MV-4-11 (cell line): ENCODE measurements at regions not wholly inside any gene's neighbourhood (a gene's known extent, or its start where the extent isn't known, plus 50 kb on each side); places are given as distances from the start of the nearest gene placed in this dataset.
"Not testable (repeated sequence)": the region's sequence is repeated elsewhere in the genome, so short reads cannot be mapped to it uniquely, and the experiment has no call there.

Experiments used
- DNase-seq: peaks from one replicate; lab custom pipeline; 2025; lab: John Stamatoyannopoulos, UW

DNA sequence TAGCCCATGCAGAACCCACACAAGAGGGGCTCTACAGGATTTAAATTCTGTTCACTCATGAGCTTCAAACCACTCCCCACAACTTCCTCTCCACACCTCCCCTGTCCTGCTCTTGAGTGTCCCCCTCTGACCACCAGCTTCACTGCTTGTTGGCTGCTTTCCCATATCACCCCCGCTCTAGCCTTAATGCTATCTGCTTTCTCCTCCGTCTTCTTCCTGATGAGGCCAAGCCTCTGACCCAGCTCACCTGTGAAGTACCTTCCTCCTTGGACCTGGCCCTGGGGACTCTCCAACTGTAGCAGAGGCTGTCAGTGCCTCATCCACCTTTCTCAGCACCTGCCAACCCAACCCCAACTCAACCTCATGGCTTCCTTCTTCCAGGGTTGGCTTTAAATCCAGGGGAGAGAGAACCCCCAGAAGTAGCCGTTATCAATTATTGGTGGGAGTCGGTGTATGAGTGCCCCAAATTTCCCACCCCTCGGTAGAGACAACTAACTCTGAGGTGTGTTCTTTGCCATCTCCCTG, 174.8 kb downstream of the MINAR1 start:
- DNase-seq, result no peak

DNA sequence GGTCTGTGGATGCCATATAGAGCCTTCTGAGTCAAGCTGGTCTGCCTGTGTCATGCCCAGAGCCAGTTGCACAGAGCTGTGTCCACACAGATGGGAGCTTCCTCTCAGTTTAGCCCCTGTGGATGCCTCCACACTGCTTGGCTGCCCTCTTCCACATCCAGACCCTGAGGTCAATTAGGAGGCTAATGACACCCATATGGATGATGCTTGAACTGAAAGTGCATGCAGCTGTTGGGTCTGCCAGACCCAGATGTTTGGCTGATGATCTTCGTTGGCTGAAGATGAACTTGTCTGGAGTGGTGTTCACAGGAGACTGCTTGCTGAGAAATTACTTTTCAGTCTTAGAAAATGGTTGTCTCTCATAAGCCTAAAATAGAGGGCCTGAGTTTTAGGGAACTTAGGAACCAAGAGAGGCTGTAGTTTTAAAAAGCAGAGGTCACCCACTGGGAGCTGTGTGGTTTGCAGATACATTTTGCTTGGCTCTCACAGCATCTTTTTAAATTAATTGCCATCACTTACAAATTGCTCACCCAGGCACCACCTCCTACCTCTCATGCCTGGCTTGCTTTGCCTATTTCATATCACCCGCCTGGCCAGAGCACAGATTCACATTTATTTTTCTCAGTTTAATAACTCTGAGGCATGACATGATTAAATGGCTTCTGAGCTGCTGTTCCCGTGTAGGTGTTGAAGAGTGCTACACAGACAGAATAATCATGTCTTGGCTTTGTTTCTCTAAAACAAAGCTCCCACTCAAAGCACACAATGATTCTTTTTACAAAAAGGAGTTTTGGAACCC, 176.1 kb downstream of the MINAR1 start:
- no peak for DNase-seq

DNA sequence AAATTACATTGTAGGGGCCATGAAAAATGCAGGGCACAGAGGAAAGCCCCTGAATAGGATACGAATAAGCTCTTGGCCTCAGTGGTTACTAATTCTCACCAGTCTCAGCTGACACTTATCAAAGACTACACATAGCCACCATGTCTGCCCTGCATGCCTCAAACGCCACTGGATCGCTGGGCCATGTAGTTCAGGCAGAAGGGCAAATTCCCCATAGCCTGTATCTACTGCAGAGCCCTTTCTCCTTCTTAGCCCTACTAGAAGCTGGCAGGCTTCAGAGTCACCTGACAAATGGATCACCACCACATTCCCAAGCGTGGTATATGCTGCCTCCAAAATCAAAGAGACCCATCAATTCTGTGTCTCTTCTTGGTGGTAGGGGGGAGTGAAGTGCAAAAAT, 177.4 kb downstream of the MINAR1 start:
- no peak for DNase-seq

DNA sequence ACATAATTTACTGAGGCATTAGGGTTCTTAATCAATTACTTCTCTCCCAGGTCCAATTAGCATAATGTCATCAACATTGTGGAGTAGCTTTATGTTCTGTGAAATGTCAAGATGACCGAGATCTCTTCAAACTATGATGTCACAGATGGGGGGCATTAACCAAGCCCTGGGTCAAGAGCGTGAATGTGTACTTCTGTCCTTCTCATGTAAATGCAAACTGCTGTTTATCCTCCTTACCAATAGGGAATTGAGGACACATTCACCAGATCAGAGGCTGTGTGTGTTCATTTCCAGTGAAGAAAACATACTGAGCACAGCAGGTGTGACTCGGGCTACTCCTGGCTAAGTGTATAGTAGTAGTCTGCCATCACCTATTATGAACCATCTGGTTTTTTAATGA, 177.9 kb downstream of the MINAR1 start:
- no peak for DNase-seq

DNA sequence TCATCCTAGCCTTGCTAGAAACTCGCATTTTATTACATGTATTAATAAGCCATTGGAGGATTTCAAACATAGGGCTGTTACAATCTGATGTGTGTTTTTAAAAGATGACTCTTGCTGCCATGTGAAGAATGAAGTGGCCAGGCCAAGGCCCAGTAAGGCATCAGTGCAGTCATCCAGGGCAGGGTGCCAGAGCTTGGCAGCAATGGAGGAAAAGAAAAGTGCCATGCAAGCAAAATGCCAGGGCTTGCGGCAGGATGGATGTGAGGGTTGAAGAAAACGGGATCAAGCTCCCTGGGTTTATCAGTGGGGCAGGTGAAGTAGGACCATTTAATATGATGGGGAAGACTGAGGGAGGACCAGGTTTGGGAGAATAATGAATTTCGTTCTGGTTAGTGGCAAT, 183.6 kb downstream of the MINAR1 start:
- no peak for DNase-seq

DNA sequence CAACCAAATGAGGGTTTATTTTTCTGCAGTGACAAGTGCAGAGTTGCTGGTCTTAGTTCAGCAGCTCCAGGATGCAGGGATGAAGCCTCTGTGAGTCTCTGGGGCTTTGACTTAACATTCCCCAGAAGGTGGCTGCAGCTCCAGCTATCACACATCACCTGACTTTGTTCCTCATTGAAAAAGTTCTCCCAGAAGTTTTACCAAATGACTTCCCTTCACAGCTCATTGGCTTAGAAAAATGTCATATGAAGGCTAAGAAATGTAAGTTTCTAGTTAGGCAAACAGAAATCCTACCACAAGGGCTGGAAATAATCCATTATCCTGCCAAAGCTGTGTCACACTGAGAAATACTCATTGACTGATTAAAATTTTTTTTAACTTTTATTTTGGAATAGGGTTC, 184.9 kb downstream of the MINAR1 start:
- DNase-seq, result no peak

DNA sequence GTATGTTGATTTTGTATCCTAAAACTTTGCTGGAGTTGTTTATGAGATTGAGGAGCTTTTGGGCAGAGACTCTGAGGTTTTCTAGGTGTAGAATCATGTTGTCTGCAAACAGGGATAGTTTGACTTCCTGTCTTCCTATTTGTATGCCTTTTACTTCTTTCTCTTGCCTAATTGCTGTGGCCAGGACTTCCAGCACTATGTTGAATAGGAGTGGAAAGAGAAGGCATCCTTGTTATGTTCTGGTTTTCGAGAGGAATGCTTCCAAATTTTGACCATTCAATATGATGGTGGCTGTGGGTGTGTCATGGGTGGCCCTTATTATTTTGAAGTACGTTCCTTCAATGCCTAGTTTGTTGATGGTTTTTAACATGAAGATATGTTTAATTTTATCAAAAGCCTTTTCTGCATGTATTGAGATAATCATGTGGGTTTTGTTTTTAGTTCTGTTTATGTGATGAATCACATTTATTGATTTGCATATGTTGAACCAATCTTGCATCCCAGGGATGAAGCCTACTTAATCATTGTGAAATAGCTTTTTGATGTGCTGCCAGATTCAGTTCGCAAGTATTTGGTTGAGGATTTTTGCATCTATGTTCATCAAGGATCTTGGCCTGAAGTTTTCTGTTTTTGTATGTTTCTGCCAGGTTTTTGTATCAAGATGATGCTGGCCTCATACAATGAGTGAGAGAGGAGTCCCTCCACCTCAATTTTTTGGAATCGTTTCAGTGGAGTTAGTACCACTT, 188.1 kb downstream of the MINAR1 start:
- no peak for DNase-seq

DNA sequence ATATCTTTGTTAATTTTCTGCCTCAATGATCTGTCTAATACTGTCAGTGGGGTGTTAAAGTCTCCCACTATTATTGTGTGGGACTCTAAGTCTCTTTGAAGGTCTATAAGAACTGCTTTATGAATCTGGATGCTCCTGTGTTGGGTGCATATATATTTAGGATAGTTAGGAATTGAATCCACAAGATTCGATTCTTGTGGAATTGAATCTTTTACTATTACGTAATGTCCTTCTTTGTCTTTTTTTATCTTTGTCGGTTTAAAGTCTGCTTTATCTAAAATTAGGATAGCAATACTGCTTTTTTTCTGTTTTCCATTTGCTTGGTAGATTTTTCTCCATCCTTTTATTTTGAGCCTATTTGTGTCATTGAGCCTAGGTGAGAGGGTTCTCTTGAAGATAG, 189.7 kb downstream of the MINAR1 start:
- not testable (repeated sequence) for DNase-seq

DNA sequence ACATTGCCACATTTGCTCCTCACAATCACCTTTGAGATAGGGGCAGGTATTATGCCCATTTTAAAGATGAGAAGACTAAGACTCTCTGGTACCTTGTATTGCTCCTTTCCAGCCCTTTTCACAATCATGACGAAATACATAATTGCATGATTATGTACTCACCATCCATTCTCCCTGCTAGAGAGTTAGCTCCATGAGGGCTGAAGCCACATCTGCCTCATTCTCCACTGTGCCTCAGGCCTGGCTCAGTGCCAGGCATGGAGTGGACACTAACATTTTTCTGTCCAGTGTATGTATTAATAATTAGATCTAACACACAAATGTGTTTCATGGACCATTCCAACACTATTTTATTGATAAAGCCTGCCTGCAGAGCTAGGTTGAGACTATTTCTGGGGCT, 191.4 kb downstream of the MINAR1 start:
- DNase-seq, result no peak

DNA sequence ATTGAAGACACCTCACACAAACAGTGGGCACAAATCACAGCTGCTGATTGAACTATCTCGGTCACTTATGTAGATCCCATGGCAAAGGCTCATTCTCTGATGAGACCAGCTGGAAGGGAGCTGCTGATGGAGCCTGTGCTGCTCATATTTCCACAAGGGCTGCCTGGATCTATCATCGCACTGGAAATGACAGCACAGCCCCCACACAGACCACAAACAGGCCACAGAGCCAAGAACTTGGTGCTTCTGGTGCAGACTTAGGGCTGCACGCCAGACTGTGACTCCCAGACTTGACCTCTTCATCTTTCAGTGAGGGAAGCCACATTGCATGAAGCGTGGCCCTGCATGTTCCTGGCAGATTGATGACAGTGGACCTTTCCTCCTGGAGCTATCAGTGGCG, 197.6 kb downstream of the MINAR1 start:
- no peak for DNase-seq

DNA sequence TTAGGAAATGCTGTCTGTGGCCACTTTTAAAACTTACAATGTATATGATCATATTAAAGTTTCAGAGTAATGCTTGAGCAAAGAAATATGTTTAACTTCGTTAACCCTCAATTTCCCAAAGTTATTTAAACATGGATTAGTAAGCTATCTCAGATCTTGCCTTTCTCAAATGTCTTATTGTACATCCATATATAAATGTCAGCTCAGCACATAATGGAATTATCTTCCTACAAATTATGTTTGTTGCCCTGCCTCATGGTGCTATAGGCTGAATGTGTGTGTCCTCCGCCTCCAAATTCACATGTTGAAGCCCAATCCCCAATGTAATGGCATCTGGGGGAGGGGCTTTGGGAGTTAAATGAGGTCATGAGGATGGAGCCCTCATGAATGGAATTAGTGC, 200.3 kb downstream of the MINAR1 start:
- no peak for DNase-seq

DNA sequence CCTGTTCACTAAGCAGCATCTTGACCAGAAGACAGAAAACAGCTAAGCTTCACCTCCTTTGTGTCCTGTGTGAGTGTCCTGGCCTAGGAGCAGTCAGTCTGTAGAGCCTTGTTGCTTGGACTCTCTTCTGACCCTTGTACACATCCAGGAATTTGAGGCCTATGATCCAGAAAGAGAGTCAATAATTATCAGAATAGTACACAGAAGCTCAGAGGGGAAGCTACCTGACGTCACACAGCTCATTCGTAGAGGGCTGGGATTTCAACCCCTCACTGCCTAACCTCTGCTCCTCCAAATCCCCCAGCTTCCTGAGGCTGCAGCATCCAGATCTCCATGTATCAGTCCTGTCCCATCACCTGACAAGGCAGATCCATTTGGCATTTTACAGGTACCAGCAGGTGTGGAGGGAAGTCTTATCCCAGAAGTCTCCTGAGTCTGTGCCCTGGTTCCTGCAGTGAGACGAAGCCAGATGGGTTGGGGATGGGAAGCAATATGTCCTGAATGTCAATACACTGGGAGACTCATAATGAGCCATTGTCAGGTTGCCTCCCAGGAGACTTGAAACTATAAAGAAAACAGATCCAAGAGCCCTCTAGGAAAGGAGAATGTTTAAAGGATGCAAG, 203.1 kb downstream of the MINAR1 start:
- no peak for DNase-seq

DNA sequence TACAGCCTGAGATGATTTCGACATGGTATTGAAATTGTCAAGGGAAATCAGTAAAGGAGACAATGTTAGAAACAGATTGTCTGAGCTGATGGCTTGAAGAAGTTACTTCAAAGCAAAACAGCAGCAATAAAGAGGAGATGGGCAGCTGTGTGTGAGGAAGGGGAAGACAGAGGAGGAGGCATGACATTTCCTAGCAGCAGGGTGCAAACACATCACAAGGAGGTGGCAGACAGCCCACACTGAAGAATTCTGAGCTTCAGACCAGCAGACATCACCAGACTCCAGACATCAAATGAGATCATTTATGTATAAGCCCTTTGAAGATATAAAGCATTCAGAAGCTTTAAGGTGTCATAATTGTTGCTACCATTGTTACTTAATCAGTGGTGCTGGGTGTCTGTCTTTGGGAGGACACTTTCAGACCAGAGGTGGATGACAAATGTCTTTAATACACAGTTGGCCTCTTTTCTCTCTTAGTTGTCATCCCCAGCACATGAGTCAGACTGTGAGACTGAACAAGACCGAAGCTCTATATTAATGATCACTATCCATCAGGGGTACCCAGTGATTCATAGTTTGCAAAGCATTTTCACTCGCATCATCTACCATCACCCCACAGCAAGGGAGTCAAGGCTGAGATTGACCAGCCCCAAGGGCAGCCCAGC, 203.9 kb downstream of the MINAR1 start:
- no peak for DNase-seq

DNA sequence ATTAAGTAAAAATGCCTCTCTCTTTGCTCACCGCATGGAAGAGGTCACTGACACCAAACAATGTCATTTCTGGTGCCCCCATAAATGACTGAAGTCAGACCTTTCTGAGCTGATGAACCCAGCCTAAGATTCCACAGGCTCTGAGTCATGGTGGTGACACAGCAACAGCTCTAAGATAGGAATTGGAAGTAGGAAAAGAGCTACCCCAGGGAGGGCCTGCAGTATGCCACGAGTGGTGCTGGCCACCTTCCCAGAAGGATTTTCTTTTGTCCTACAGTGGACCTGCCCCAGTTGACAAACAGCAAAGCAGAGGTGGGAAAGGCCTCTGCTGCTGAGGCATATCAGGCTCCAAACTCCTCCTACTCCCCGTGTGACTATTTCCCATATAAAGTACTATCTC, 208.1 kb downstream of the MINAR1 start:
- DNase-seq, result no peak

DNA sequence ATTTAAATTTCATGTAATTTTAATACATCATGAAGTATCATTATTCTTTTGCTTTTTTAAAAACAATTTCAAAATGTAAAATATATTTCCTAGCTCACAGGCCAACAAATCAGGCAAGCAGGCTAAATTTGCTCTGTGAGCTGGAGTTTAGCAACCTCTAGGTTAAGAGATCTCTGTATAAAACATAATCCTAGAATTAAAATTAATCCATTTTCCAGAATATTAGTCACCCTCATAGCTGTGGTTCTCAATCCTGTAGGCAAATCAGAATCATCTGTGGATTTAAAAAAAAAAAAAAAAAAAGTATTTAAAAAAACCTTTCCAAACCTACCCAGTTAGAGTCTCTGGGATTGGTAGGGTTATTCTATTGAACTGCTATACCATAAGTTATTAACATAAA, 209.7 kb downstream of the MINAR1 start:
- DNase-seq, result no peak

DNA sequence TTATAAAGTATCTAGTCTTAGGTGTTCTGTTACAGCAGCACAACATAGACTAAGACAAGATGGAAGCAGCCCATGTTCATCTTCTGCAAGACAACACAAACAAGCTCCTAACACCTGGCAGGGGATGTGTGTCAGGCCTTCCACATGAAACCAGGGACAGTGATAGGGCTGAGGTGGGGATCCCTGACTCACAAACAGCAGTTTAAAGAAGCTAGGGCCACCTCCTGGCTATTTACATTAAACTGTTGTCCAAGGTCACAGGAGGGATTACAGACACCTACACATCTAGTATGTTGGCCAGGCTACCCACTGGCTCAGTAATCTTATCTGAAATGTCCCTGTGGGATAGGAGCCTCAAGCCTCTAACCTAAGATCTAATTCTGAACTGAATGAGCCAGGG, 211.3 kb downstream of the MINAR1 start:
- DNase-seq, result no peak

DNA sequence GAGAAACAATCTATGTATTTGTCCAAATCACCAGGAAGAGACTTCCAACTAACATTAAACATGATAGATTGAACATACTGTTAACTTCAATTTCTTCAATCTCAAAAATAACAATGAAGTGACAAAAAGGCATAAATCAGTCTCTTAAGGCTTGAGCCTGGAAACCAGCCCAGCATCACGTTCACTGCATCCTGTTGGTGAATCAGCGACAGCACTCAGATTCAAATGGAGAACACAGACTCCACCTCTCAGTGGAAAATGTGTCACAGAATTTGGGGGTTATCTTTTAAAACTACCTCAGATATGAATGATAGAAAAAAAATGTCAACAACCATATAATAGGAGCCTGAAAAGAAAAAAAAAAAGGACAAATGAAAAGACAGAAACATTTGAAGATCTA, 212.0 kb downstream of the MINAR1 start:
- no peak for DNase-seq

DNA sequence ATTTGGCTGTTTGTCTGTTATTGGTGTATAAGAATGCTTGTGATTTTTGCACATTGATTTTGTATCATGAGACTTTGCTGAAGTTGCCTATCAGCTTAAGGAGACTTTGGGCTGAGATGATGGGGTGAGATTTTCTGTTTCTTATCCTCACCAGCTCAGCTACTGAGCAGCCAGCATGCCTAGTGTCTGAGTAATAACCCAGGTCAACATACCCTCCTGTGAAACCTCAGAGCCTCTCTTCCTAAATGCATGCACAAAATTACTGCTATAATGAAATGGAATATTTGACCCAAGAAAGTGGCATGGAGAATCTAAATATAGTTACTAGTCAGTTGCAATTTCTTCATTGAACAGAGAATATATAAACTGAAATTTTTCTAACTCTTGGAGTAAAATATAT, 220.8 kb downstream of the MINAR1 start:
- DNase-seq, result not testable (repeated sequence)

DNA sequence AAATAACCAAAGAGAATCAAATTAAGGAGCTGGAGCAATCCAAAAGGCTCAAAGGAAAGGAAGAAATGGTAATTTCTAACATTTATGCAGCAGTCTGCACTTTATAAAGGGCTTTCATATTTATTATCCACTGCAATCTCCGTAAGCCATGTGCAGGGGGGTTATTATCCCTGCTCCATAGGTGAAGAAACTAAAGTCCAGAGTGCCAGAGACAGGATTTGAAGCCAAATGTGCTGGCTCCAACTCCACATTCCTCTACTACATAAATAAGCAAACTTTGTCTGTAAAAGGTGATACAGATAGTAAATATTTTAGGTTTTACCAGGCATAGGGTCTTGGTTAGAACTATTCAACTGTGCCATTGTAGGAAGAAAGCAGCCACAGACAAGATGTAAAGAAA, 221.4 kb downstream of the MINAR1 start:
- no peak for DNase-seq

DNA sequence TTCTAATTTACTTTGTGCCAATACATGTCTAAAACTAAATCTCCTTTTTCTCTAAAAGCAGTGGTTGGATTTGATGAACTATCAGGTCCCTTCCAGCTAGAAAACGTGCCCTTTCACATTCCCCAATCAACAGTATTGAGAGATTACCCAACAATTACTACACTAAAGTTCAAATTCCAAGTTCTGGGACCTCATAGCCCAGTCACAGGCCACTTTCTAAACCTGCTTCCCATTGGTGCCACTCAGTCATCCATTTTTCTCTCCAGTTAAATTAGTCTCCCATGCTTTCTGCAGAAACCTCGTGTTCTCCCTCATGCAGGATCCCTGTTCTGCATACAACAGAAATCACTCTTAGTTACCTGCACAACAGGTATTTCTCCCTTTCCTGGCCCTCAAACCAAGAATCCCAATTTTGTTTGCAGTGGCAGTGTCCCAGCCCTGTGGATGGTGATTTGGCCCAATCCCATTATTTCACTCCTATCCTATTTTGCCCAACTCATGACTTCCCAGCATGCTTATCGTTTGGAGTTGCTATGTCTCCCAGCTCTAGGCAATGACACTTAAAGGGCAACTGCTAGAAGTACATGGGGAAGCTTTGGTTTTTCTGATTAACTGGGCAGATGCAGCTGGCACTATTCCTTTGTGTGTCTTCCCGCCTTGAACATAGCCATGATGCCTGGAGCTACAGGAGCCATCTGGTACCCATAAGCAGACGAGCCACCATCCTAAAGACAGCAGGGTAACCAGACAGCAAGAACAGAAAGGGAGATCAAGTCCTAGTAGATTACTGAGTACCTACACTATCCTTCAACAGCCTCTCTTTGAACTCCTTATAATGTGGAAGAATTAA, 224.2 kb downstream of the MINAR1 start:
- no peak for DNase-seq

DNA sequence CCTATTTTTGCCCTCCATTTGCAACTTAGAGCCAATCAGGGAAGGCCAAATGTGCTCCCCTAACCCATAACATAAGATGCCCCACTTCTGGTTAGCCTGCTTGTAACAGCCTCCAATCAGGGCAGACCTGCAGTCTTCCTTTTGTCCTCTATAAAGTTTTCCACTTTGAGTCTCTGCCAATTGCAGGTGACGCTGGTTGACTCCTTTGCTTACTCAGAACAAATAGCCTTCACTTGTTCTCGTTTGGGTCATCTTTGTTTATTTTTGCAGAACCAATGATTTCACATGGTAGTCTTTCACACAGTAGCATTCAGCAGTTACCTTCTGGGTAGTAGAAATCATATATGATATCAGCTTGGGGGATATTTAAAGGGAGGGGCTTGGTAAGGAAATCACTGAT, 225.6 kb downstream of the MINAR1 start:
- no peak for DNase-seq

DNA sequence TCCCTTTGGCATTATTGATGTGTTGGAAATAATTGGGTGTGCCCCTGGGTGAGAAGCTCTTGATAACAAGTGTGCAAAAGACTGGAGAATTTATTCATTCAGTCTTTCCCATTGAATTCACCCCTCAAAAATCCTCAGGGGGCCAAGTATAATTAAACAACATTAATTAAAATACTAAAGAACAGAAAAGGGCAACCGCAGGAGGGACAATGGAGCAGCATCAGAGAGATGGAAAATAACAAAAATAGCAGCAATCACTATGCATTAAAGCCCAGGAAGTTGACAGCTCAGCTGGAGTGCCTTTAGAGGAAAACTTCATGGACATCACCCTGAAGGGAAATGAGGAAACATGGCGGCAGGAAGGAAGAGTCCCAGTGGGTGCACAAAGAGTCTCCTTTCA, 227.6 kb downstream of the MINAR1 start:
- DNase-seq, result no peak
